ENCODE measurements at regions not wholly inside any gene's neighbourhood (a gene's known extent, or its start where the extent isn't known, plus 50 kb on each side); places are given as distances from the start of the nearest gene placed in this dataset.
"Not testable (repeated sequence)": the region's sequence is repeated elsewhere in the genome, so short reads cannot be mapped to it uniquely, and the experiment has no call there.

DNA sequence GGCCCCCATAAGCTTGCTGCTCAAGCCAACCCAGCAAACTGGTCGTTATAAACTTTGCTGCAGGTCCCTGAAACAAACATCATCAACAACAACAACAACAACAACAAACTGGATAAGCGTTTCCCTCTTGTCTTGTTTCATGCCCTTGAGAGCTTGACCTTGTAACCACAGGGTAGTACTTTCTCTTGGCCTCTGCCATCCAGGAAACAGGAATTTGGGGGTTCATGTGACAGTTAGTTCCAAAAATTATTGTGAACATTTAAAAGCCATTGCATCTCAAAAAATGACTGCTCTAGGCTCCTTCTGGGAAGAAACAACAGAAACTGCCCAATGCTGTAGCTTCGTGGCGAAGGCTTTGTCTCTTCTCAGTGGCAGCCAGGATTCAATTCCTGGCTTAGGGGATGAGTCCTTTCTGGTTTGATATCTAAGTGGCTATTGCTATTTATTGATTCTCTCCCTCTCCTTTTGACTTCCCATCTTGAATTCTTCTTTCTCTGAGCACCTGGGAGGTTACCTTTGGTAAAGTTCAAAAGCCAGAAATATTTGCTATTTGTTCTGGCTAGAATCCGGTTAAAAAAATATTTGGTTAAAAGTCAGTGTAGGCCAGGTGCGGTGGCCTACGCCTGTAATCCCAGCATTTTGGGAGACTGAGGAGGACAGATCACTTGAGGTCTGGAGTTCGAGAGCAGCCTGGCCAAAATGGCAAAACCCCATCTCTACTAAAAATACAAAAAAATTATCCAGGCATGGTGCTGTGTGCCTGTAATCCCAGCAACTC is 52.0 kb upstream of the CPM start:
- no peak for DNase-seq

DNA sequence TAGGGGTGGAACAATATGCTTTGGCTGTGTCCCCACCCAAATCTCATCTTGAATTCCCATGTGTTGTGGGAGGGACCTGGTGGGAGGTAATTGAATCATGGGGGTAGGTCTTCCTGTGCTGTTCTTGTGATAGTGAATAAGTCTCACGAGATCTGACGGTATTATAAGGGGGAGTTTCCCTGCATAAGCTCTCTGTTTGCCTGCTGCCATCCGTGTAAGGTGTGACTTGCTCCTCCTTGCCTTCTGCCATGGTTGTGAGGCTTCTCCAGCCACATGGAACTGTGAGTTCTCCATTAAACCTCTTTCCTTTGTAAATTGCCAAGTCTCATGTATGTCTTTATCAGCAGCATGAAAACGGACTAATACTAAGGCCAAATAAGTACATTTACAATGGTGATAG is 64.6 kb upstream of the CPM start:
- DNase-seq: not testable (repeated sequence)

DNA sequence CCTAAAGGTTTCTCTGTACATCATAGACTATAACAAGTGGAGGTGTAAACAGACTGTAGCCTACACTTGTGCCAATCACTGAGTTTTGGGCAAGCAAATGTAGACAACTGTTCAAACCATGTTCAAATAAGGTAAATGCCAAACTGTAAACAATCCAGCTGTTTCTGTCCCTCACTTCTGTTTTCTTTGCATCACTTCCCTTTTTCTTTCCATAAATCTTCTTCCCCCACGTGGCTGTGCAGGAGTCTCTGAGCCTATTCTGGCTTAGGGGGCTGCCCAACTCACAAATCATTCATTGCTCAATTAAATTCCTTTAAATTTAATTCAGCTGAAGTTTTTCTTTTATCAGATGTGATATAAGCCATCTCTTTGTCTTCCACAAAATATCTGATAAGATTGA is 65.1 kb upstream of the CPM start:
- DNase-seq: no peak

DNA sequence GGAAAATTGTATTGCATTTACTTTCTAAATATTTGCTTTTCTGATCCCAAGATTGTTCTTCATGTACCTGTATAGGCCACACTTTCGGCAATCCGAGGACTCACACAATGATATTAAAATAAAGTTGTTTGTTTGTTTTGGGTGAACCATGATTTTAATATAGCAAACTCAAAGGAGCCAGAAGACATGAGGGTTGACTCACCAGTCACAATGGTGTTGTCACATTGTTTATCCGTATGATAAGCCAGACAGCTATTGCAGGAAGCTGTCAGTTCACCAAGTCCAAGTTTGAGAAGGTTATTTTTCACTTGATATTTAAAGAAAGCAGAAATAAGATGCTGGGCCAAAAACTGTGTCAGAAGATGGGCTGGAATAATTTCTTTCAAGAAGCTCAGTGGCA is 67.1 kb upstream of the CPM start:
- no peak for DNase-seq

DNA sequence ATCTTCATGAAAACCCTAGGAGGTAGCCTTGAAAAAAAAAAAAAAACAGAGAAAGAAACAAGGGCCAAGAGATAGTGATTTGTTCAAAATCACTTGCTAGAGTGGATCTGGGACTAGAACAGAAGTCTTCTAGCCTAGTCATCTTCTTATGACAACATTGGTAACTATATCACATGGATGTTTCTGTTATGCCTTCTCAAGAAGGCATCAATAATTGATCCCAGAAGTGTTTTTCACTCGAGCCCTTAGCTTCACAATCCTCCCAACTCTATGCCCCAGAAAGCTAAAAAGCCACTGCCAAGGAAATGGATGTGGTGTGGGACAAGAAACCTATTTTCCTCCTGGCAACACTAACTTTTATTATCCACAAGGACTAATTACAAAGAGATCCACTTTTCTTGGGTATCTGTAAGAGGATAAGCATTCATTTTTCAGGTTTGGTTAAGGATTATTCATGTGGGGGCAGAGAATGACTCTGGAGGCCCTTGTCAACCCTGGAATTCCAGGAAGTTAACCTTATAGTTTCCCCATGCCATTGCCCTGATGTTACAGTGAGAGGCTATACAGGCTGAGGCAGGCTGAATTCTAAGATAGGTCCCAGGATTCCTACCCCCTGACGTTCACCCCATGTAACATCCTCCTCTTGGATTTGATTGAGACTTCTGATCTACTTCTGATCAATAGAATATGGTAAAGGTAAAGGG is 67.7 kb upstream of the CPM start:
- DNase-seq: no peak

DNA sequence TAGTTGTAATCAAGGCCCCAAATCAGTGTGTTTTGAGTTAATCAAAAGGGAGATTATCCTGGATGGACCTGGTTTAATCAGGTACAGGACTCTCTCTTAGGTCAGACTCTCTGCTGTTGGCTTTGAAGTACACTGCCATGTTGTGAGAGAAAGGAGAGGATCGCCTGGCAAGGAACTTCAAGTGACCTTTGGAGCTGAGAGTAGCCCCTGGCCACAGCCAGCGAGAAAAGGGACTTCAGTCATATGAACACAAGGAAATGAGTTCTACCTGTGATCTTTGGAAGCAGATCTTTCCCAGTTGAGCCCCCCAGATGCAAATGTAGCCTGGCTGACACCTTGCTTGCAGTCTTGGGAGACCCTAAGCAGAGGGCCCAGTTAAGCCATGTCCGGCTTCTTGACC is 68.3 kb upstream of the CPM start:
- no peak for DNase-seq

DNA sequence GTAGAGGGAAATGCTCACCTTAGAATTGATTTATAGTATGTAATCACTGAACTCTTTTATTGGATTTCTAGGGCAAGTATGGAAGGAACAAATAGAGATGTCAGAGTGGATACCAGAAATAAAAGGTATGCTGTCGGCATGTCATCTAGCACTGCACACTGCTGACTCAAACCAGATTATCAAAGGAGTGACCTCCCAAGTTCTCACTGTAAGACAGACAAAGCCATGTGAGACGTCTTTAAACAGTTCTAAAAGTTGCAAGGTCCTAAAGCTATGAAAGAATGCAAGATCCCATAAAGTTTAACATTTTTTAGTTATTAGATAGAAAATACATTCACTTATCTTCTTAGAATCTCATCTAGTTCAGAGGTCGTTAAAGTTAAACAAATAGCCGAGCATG is 70.0 kb upstream of the CPM start:
- no peak for DNase-seq

DNA sequence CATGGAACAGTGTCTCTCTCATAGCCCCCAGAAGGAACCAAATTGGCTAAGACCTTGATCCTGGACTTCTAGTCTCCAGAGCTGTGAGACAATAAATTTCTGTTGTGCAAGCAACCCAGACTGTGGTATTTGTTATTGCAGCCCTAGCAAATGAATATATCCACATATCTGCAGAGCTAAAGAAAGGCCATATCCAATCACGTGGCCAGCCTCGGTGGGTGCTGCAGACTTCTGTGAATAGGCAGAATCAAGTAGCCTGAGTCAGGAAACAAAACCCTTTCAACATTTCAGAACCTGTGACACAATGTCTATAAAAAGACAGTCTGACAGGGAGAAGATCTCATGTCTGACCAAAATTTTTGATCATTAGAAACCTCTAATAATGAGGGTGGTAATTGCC is 71.0 kb upstream of the CPM start:
- DNase-seq: no peak

DNA sequence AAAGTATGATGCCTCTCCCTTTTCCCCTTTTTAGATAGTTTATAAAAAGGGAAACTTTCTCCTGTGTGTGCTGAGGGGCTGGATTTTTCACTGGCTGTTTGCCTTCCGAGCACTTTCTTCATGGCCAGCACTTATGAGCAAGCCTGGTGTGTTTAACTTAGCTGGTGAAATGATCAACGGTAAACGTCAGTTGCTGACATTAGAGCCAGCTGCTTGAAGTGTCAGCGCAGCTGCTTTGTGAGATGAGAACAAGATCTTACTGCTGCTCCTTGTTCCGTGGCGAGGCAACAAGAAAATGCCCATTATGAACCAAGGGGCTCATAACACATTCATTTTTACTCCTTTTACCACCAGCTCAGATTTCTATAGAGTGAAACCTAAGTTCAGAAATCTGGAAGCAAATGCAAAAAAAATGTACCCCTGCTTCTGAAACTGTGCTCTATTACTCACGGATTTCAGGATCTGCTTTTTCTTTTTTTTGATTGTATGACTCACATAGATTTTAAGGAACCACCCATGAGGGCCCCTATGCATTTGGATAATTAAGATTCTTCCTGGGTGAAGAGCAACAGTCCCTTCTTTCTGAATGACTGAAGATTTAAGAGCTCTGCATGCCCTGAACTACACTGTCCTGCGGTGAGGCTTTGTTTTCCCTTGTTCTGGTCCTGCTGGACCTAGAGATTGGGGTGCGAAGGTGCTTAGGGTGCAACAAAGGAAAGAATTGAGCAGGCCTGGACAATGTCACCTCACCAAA is 74.3 kb upstream of the CPM start:
- peak; percentile 56 for DNase-seq

DNA sequence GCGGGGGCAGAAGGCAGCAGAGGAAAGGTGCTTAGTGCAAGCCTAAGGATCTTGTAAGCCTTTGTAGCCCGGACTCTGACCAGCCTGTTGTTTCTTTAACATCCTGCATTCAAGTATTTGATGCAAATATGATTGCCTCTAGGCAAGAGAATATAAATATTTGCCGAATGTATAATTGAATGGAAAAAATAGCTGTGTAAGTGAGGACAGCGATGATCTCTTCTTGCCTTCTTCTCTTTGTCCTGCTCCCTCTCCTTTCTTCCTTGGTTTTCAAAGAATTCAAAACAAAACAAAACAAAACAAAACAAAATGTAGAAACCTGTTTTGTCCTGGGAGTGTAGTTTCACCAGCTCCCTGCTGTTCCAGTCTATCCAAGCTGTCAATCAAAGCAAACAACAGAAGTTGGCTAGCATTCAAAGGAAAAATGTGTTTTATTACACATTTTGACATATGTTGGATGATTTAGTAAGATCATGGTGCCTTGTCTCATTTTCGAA is 74.9 kb upstream of the CPM start:
- peak; percentile 51 for DNase-seq

DNA sequence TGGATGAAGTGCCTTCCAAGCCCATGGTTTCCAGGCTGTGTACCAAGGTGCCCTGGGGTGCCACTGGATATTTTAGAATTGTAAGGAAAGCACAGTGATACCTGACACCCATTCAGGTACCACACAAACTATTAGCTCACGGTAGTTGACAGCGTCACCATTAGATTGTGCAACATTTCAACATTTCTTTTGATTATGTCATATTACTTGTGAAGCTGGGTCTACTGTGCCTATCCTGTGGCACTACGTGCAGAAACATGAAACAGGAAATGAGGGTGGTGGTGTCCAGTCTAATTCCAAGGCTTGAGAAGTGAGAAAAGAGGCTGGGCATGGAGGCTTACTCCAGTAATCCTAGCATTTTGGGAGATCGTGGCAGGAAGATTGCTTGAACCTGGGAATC is 75.5 kb upstream of the CPM start:
- peak; percentile 64 for DNase-seq

DNA sequence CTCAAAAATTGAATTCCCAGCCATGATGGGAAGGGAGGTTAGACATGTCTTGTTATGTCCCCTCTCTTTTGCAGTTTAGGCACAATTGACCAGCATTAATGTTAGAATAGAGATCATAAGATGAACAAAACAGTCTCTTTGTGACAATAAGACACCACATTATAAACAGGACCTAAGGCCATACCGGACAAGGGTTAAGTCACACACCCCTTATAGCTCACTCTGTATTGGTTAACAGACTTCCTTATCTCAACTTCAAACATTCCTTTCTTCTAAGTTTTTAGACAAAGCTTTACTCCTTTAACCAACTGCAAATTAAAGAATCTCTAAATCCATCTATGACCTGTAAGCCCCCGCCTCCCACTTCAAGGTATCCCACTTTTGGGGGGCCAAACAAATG is 81.1 kb upstream of the CPM start:
- DNase-seq: no peak

DNA sequence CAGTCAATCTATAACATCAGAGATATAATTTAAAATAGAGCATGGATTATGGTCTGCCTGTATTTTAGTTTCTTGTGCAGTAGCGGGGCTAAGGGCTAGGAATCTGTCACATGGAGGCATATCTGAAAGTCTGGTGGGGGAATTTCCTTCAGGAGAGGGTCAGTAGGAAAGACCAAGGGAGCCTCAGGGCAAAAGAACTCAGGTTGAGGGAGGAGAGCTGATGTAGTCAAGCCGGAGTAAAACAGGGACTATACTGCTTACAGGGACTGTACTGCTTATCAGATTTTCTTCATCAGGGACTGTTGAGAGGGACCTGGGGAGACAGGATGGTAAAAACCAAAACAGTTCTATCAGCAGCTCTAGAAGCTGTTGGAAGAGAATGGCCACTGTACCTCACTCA is 82.0 kb upstream of the CPM start:
- DNase-seq: no peak

DNA sequence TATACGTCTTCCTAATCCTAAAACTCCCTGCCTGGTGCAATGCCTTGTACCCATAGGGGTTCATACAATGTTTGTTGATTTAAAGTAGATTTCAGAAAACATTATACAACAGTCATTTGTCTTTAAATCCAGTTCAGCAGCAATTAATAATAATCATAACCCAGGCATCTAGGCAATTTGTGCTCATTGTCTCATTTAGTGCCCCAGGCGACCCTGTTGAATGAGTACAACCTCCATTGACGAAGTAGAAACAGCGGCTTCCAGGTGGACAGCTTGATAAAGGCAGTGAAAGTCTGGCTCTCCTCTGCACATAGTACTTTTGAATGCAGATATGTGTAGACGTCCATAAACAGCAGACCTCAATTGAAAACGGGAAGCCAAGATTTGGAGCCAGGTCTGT is 82.9 kb upstream of the CPM start:
- no peak for DNase-seq

DNA sequence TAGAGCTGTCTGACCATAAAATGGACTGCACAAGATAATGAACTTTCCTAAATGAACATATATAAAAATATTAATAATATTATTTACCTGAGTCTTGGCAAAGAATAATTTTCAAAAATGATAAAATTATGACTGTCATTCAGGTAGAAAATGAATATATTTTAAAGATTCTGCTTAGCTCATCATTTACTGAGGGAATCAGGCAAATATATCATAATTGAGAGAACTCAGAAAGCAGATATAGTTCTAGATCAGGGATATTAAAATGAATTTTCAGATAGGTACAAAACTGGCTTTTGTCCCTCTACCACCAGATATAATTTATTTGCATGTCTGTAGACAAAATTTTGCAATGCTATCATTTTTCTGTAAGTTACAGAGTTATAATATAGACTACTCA is 86.1 kb upstream of the CPM start:
- DNase-seq: no peak

DNA sequence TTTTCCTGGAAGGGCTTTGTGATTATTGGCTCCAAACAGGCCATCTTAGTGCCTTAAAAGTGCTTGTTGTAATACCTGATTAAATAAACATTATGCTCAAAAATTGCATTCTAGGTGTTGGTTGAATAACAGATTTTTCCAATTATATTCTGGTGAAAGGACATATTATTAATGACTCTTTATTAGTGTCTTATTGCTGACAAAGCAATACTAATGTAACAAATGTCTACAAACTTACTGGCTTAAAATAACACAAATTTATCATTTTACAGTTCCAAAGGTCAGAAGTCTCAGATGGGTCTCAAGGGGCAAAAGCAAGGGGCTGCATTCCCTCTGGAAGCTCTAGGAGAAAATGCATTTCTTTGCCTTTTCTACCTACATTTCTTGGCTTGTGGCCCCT is 86.9 kb upstream of the CPM start:
- no peak for DNase-seq

DNA sequence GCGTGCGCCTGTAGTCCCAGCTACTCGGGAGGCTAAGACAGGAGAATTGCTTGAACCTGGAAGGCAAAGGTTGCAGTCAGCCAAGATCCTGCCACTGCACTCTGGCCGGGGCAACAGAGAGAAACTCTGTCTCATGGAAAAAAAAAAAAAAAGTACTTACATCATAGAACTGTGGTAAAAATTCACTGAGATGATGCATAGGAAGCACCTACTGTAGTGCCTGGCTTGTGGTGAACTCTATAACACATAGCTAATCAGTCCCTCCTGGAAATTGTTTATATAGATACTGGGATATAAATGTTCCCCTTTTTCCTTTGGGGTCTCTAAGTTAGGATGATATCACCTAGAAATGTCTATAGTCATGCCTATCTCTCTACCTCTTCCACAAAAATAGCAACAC is 89.7 kb upstream of the CPM start:
- DNase-seq: no peak

DNA sequence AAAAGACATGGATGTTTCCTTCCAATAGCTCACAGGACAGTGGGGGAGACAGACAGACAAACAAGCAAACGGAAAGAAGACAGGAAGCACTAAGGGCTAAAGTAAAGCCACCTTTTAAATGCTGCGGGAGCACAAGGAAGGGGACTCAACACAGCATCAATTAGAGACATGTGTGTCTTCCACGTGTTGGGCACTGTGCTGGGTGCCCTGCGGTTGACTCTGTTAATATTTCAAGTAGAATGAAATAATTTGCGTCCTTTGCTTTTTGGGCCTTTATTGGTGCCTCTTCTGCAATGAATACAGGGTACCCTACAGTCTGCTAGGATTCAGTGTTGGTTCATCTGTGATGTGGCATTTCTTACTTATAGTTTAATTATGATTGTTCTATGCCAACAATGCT is 90.9 kb upstream of the CPM start:
- no peak for DNase-seq

DNA sequence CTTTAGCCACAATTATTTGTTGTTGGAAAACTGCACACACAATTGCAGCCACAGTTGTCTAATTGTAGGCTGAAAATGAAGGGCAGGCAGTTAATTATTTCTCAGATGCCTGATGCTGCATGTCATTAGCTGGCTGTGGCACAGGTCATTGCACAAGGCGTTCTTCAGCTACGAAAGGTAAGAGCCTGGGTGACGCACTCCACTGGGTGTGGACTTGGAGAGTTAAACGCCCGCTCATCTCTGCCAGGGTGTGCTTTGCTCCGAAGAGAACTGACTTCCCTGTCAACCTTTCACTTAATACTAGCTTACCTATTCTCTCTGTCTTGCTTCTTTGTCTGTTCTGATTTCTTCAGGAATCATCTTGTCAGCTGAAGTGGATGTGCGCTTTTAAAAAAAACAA is 91.4 kb upstream of the CPM start:
- no peak for DNase-seq

DNA sequence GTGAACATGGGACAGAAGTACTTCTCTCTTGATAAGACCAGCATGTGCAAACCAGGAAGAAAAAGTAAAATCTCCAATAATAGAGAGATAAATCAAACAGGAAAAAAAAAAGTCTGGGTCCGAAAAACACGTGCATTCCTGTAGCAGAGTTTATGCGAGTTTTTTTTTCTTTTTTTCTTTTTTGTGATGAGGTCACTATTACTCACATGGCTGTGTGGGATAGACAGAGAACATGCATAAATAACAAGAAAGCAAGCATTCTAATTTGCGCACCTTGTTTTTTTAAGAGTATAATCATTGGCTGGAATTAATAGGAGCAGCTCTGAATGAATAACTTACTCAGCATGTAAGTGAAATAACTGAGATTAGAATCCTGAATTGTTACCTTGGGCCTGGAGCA is 91.9 kb upstream of the CPM start:
- no peak for DNase-seq

DNA sequence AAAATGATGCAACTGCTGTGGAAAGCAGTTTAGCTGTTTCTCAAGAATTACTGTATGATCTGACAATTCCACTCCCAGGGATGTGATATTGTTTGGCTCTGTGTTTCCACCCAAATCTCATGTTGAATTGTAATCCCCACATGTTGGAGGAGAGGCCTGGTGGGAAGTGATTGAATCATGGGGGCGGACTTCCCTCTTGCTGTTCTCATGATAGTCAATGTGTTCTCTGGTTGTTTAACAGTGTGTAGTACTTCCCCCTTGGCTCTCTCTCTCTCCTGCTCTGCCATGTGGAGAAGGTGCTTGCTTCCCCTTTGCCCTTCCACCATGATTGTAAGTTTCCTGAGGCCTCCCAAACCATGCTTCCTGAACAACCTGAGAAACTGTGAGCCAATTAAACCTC is 93.4 kb upstream of the CPM start:
- no peak for DNase-seq

DNA sequence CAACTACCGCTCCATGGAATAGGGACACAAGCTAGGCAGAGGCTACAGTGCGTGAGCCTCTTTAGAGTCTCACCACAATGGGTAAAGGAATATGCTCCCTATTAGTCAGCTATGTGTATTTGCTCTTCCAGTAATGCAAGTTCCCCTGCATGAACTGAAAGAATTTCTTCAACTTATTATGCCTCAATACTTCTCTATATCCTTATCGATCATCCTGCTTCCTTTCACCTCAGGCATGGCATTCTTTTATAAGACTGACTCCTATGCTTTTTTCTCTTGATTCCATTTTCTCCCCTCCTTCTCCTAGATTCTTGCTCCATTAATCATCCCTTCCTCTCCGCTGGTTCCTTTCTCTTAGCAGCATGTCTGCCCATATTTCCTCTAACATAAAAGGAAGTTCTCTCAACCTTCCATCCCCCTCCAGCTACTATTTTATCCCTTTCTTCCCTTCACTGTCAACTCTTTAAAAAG is 94.5 kb upstream of the CPM start:
- DNase-seq: no peak

DNA sequence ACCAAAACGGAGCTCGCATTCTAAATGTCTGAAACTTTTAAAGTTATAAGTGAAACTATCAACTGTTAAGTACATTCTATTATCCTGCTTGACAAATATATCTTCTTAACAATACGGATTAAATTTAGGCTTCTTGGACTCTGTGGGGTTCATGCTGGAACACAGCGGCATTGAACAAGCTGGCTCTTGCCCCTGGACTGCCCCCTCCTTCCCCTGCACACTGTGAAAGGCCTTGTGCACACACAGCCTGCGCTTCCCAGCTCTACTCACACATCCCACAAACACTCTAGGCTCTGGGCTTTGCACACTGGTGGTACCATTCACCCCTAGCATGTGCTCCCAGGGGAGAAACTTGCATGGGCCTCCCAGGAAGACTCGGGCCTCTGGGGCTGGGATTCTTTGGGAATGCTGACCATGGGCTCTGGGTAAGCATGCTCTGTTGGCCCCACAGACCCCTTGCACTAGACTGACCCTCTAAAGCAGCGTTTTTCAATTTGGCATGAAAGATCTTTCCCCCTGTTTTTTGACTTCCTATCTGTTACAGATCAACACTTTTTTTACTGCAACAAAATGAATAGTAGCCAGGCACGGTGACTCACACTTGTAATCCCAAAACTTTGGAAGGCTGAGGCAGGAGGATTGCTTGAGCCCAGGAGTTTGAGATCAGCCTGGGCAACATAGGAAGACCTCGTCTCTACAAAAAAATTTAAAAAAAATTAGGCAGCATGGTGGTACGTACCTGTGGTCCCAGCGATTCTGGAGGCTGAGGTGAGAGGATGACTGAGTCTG is 96.2 kb upstream of the CPM start:
- no peak for DNase-seq

Measured in NCI-H345 (cell line).